ENCODE measurements at regions not wholly inside any gene's neighbourhood (a gene's known extent, or its start where the extent isn't known, plus 50 kb on each side); places are given as distances from the start of the nearest gene placed in this dataset.
A peak's percentile ranks its signal among the peaks of the same experiment; 100 is the strongest.

- TF ChIP-seq ZFP41 (tag by site-specific recombination; IDR thresholded peaks at IDR 0.05; ENCODE audit: borderline replicate concordance) (no peak), ZNF426 (tag by site-specific recombination; IDR thresholded peaks at IDR 0.05) (no peak), ZNF423 (tag by site-specific recombination; IDR thresholded peaks at IDR 0.05) (0 out of 2 replicates have a peak, but pooled peaks have one; percentile 8), ZNF391 (tag by site-specific recombination; IDR thresholded peaks at IDR 0.05; ENCODE audit: borderline replicate concordance, low read depth) (peak; percentile 60; the same call in 1 of the 2 replicates), ZNF701 (tag by site-specific recombination; IDR thresholded peaks at IDR 0.05) (no peak), PATZ1 (tag by site-specific recombination; IDR thresholded peaks at IDR 0.05) (peak; percentile 75), KLF17 (tag by site-specific recombination; IDR thresholded peaks at IDR 0.05) (peak; percentile 64; the same call in 1 of the 2 replicates), PRDM4 (tag by site-specific recombination; IDR thresholded peaks at IDR 0.05) (no peak), ZNF19 (tag by site-specific recombination; IDR thresholded peaks at IDR 0.05; ENCODE audit: low read depth) (no peak), HIC1 (tag by site-specific recombination; IDR thresholded peaks at IDR 0.05) (no peak), ZNF624 (tag by site-specific recombination; IDR thresholded peaks at IDR 0.05) (no peak), ZNF645 (tag by site-specific recombination; IDR thresholded peaks at IDR 0.05) (no peak), ZNF561 (tag by site-specific recombination; IDR thresholded peaks at IDR 0.05; ENCODE audit: borderline replicate concordance) (peak; percentile 70; the same call in 1 of the 2 replicates), ZBTB20 (tag by site-specific recombination; IDR thresholded peaks at IDR 0.05) (peak; percentile 63), SALL2 (tag by site-specific recombination; IDR thresholded peaks at IDR 0.05; ENCODE audit: borderline replicate concordance) (no peak), ZFP37 (tag by site-specific recombination; IDR thresholded peaks at IDR 0.05) (peak; percentile 86; the same call in 1 of the 2 replicates), ZNF660 (tag by site-specific recombination; IDR thresholded peaks at IDR 0.05) (peak; percentile 67; the same call in 1 of the 2 replicates), KLF1 (tag by site-specific recombination; IDR thresholded peaks at IDR 0.05) (peak; percentile 52), ELK4 (IDR thresholded peaks at IDR 0.05; ENCODE audit: borderline replicate concordance, low read depth, low read length) (no peak), ZBTB44 (tag by site-specific recombination; IDR thresholded peaks at IDR 0.05) (0 out of 2 replicates have a peak, but pooled peaks have one; percentile 14), REST (tag by site-specific recombination; IDR thresholded peaks at IDR 0.05) (no peak), WT1 (tag by site-specific recombination; IDR thresholded peaks at IDR 0.05) (peak; percentile 22; the same call in 1 of the 2 replicates)
Measured at GRCh38 chr17:21551081-21551881, 141.0 kb upstream of the KCNJ18 start (continued).

Data from HEK293 (cell line).